Mucosa of rectum (tissue), 2 donors: ENCODE measurements at regions not wholly inside any gene's neighbourhood (a gene's known extent, or its start where the extent isn't known, plus 50 kb on each side); places are given as distances from the start of the nearest gene placed in this dataset.
"Not testable (repeated sequence)": the region's sequence is repeated elsewhere in the genome, so short reads cannot be mapped to it uniquely, and the experiment has no call there.

Experiments used
- H3K27ac ChIP-seq, 2 donors: one replicate each; pipeline ENCODE4 v1.7.0; 2013; ENCODE audit warnings: inconsistent platforms in 2 of 2, low read depth in 2 of 2, low read length in 2 of 2
- H3K27me3 ChIP-seq, 2 donors: one replicate each; pipeline ENCODE4 v1.7.0; 2013; ENCODE audit warnings: low read length in 2 of 2; ENCODE audit not compliant: control insufficient read depth in 2 of 2, insufficient read depth in 2 of 2
- H3K36me3 ChIP-seq, 2 donors: one replicate each; pipeline ENCODE4 v1.7.0; 2013; ENCODE audit warnings: low read length in 2 of 2; ENCODE audit not compliant: control insufficient read depth in 2 of 2, insufficient read depth in 2 of 2
- H3K4me1 ChIP-seq, 2 donors: one replicate each; pipeline ENCODE4 v1.7.0; 2013; ENCODE audit warnings: low read length in 2 of 2, mild to moderate bottlenecking in 1 of 2; ENCODE audit not compliant: control insufficient read depth in 2 of 2, insufficient read depth in 2 of 2
- H3K4me3 ChIP-seq, 2 donors: one replicate each; pipeline ENCODE4 v1.7.0; 2013; ENCODE audit warnings: low read length in 2 of 2
- H3K9ac ChIP-seq, 2 donors: one replicate each; pipeline ENCODE4 v1.7.0; 2013; ENCODE audit warnings: low read length in 2 of 2, low read depth in 1 of 2, mild to moderate bottlenecking in 1 of 2
- H3K9me3 ChIP-seq, 2 donors: one replicate each; pipeline ENCODE4 v1.7.0; 2013; ENCODE audit warnings: low read length in 2 of 2; ENCODE audit not compliant: control insufficient read depth in 2 of 2
- donor health status: healthy.
- donor health status: Normal muscosa, but diverticular disease.

DNA sequence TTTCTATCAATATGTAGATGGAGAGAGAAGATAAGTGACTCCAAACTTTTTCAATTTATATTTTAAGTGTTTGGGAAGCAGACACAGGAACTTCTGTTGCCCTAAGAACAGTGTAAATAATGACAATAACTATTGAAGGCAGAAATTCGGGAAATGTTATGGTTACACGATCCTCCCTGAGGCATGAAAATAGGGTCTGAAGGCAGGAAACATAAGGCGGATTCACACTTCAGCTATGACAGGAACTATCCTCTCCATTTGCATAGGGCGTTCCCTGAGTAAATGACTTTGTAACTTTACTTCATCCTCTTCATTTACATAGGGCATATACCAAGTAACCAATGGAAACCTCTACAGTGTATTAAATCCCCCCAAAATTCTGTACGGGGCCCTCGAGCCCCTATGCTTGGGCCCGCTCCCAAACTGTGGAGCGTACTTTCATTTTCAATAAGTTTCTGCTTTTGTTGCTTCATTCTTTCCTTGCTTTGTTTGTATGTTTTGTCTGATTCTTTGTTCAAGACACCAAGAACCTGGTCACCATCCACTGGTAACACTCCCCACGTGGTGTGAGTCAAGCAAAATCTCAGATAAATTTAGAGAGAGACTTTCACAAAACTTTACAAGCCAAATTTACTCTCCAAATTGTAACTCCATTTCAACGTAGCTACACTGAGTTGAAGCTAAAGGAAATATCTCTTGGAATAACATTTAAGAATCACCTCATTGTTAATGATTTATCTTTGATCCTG, 2504.3 kb downstream of the ARAP2 start:
- Histone ChIP-seq H3K36me3 (no peaks in the 10 kb centered on the region), H3K4me1 (no peaks in the 10 kb centered on the region), H3K4me3 (no peak overlapping the region), H3K27me3 (no peaks in the 10 kb centered on the region), H3K27ac (no peak overlapping the region), H3K9me3 (no peaks in the 10 kb centered on the region), H3K9ac (no peak overlapping the region)

DNA sequence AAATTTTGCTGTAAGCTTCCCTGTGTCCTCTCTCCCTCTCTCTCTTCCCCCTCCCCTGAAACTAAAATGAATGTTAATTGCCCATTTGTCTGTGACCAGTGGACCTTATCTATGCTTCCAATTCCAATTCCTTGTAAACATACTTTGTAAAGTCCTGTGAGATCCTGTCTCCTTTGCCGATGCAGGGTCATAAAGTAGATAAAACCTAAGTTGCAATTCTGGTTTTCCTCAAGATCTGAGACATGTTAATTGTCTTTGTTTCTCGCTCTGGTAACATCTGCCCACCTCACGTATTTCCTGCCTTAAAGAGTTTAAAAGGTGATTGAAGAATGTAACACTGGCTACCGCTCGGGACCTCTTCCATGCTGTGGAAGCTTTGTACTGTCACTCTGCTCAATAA, 2503.4 kb downstream of the ARAP2 start:
- not testable (repeated sequence) for H3K36me3 ChIP-seq, H3K9me3 ChIP-seq, H3K27ac ChIP-seq, H3K27me3 ChIP-seq, H3K9ac ChIP-seq, H3K4me1 ChIP-seq, H3K4me3 ChIP-seq

DNA sequence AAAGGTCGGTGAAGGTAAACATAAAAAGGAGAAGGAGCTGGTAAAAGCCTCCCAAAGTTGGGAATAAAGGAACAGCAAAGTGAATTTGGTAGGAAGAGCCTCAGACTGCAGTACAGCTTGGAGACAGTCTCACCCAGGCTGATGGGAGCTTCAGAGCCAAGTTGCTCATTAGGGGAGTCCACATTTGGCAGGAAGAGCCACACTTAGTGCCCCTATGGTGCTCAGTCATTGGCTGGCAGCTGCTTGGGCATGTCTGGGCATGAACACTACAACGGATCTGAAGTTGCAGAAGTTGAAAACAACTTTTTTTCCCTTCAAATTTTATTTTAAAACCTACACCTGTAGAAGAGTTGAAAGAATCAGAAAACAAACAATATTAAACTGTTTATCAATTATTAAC, 2497.3 kb downstream of the ARAP2 start:
- no peaks in the 10 kb centered on the region for H3K36me3 ChIP-seq
- H3K4me3 ChIP-seq = no peak overlapping the region
- H3K27me3 ChIP-seq = no peaks in the 10 kb centered on the region
- H3K9ac ChIP-seq = no peak overlapping the region
- H3K27ac ChIP-seq = no peak overlapping the region
- no peaks in the 10 kb centered on the region for H3K9me3 ChIP-seq
- no peaks in the 10 kb centered on the region for H3K4me1 ChIP-seq

DNA sequence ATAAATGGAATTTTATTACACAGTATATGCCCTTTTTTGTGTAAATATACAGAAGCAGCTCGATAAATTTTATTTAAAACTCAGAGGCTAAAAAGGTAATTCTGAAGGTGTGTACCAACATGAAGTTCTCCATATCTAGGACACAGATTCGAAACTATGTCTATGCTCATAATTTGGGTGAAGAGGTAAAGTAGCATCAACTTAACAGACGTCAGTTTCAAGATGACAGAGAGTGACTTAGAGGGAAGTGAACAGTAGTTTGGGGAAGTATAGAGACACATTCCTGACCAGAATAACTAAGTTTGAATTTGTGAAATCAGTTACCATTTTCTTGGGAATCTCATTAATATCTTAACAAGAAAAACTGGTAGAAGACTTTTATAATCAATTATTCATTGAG, 2493.3 kb downstream of the ARAP2 start:
- Histone ChIP-seq H3K4me3 (no peak overlapping the region), H3K27me3 (no peaks in the 10 kb centered on the region), H3K27ac (no peak overlapping the region), H3K9me3 (peaks cover 0 to 2% of the 10 kb centered on the region in 2 donors), H3K4me1 (no peaks in the 10 kb centered on the region), H3K9ac (no peak overlapping the region), H3K36me3 (no peaks in the 10 kb centered on the region)

DNA sequence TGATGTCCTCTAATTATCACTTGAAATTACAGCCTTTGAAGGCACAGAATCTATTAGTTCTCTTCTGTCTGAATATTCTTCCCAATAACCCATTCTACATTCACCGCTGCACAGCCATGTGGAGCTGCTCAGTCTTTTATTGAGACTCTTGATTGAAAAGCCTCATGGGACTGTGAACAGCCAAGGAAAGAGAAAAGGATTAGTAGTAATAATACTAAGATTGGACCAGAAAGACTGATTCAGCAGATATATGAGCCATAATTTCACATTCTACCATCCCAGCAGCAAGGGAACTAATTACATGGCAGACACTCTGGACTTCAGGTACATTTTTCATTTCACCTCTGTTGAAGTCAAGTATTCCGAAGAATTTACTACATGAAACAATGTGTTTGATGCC, 2471.7 kb downstream of the ARAP2 start:
- Histone ChIP-seq H3K27me3 (no peaks in the 10 kb centered on the region), H3K9me3 (no peaks in the 10 kb centered on the region), H3K4me1 (no peaks in the 10 kb centered on the region), H3K36me3 (no peaks in the 10 kb centered on the region), H3K9ac (no peak overlapping the region), H3K27ac (no peak overlapping the region), H3K4me3 (no peak overlapping the region)

DNA sequence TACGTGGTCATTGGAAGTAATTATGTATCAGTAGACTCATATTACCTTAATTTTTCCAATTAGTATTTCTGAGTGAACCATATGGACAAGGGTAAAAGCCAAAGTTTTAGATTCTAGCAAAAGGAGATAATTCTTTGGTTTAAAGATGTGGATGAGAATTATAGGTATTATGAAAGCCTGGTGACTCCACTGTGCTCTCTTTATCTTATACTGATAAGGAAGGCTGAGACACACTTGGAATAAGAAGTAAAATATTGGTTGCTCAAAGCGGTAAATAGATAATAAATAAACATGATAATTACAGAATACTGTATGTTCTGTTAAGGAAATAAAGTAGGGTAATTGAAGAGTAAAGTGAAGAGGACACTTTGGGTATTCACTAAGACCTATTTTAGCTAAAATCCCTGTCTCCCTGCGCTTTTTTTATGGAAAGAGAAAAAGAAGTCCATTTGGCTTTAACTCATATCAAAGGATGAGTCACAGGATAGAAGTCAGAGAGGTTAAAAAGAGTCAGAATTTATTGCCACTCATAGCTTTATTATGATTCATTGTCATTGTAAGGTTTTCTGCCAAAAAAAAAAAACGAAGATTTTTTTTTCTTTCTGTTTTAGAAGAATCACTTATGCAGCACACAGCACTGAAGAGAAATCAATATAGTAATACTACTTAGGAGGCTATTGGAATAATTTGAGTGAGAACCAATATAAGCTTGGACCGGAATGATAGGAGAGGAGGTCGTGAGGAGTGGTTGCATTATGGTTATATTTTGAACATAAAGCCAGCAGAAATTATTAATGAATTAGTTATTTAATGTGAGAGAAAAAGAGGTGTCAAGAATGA, 2463.1 kb downstream of the ARAP2 start:
- H3K27me3 ChIP-seq = no peaks in the 10 kb centered on the region
- H3K36me3 ChIP-seq = no peaks in the 10 kb centered on the region
- H3K4me1 ChIP-seq = no peaks in the 10 kb centered on the region
- no peak overlapping the region for H3K9ac ChIP-seq
- no peak overlapping the region for H3K4me3 ChIP-seq
- H3K27ac ChIP-seq = no peak overlapping the region
- no peaks in the 10 kb centered on the region for H3K9me3 ChIP-seq

DNA sequence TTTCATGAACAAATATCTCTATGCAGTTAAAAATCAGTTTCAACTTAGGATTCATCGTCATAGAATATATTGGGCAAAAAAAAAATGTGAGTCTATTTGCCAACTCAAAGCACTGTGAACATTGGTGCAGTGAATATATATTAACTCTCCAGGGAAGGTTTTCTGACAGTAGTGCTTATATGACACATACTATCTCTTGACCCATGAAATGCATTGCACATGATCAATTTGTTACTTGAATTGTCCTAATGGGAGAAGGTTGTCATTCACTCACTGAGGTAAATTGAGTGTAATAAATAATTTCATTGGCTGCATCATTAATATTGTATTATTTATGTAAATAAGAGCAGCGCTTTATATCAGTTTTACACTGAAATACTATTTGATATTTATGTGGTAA, 2458.5 kb downstream of the ARAP2 start:
- H3K9ac ChIP-seq = no peak overlapping the region
- no peak overlapping the region for H3K27ac ChIP-seq
- no peaks in the 10 kb centered on the region for H3K9me3 ChIP-seq
- H3K4me1 ChIP-seq = no peaks in the 10 kb centered on the region
- H3K36me3 ChIP-seq = no peaks in the 10 kb centered on the region
- H3K4me3 ChIP-seq = no peak overlapping the region
- H3K27me3 ChIP-seq = no peaks in the 10 kb centered on the region

DNA sequence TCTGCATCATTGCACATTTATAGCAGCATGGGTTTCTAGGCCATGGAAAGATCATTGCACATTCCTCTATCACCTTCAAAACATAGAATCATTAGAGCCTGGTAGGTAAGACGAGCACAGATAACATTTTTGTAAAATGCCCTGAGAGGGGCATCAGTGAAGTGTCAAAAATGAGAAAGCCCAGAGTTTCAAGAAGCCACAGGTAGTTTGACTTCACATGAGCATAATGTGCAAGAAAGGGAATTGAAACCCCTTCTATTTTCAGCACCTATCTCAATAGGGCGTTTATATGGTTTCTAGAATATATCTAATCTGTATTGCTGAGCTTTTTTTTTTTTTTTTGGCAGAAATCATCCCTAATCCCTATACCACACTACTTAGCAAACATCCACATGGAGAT, 2441.7 kb downstream of the ARAP2 start:
- H3K9me3 ChIP-seq = no peaks in the 10 kb centered on the region
- no peaks in the 10 kb centered on the region for H3K27me3 ChIP-seq
- no peak overlapping the region for H3K4me3 ChIP-seq
- H3K9ac ChIP-seq = no peak overlapping the region
- H3K4me1 ChIP-seq = no peaks in the 10 kb centered on the region
- no peaks in the 10 kb centered on the region for H3K36me3 ChIP-seq
- H3K27ac ChIP-seq = no peak overlapping the region

DNA sequence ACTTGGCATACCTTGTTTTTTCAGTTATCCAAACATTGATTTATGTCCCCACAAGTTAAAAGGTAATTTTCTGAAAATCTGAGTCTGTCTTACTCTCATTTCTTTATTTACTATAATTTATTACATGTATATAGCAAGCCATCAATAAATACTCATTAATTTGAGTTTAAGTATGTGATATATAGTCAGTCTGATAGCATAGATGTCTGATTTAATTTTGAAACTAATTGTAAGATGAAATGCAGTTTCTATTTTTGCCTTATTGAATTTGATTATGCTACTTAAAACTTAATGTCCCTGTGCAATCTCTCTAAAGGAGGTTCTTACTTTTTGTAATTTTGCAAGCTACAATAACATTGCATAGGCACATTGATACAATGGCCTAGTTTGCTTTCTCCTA, 2418.6 kb downstream of the ARAP2 start:
- Histone ChIP-seq H3K4me3 (no peak overlapping the region), H3K36me3 (no peaks in the 10 kb centered on the region), H3K9ac (no peak overlapping the region), H3K27ac (no peak overlapping the region), H3K27me3 (no peaks in the 10 kb centered on the region), H3K4me1 (no peaks in the 10 kb centered on the region), H3K9me3 (no peaks in the 10 kb centered on the region)

DNA sequence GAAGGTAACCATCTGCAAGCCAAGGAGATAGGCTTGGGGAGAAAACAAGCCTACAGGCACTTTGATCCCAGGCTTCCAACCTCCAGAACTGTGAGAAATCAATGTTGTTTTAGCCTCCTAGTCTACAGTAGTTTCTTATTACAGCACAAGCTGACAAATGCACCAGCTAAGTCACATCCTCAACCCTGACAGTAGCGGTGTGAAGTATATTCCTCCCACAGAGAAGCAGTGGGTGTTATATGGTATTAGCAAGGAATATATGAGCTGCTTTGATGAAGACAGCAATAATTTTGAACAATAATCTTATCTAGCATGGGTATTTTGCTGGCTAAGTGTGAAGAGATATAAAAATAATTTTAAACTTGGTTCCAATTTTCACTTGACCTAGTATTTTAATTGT, 2415.0 kb downstream of the ARAP2 start:
- not testable (repeated sequence) for H3K27me3 ChIP-seq, H3K27ac ChIP-seq, H3K4me3 ChIP-seq, H3K9me3 ChIP-seq, H3K9ac ChIP-seq, H3K4me1 ChIP-seq, H3K36me3 ChIP-seq
